T-helper 2 cell treated with Interferon-gamma antibody and Interleukin-4, amounts not matched to agents 100 ng/mL and 5 ng/mL, for 36 hours (primary cell): ENCODE measurements at regions not wholly inside any gene's neighbourhood (a gene's known extent, or its start where the extent isn't known, plus 50 kb on each side); places are given as distances from the start of the nearest gene placed in this dataset.
"Not testable (repeated sequence)": the region's sequence is repeated elsewhere in the genome, so short reads cannot be mapped to it uniquely, and the experiment has no call there.

Source experiments
- intact Hi-C: fragments of 100-400 bp; cut with micrococcal nuclease; formaldehyde crosslinking; loops from one replicate; pipeline ENCODE4 v1.15.1; 2023

- intact Hi-C loops, result no loop called here
Measured at GRCh38 chr2:226580403-226580802, 219.2 kb downstream of the IRS1 start.

GRCh38 chr2:226579519-226579918 is 220.1 kb downstream of the IRS1 start:
- intact Hi-C loops, result no loop called here

- intact Hi-C loops, result no loop called here
Measured at GRCh38 chr2:226578879-226579278, 220.7 kb downstream of the IRS1 start.

GRCh38 chr2:226578373-226578772 is 221.2 kb downstream of the IRS1 start:
- intact Hi-C loops, result no loop called here

- intact Hi-C loops, result no loop called here
Measured at GRCh38 chr2:226575928-226576327, 223.7 kb downstream of the IRS1 start.

- intact Hi-C loops, result no loop called here
Measured at GRCh38 chr2:226573158-226573557, 226.5 kb downstream of the IRS1 start.

GRCh38 chr2:226564667-226565066 is 235.0 kb downstream of the IRS1 start:
- intact Hi-C loops, result no loop called here

GRCh38 chr2:226561962-226562361 is 237.7 kb downstream of the IRS1 start:
- intact Hi-C loops, result no loop called here

- intact Hi-C loops, result no loop called here
Measured at GRCh38 chr2:226560325-226560724, 239.3 kb downstream of the IRS1 start.

- intact Hi-C loops, result no loop called here
Measured at GRCh38 chr2:226559536-226559935, 240.1 kb downstream of the IRS1 start.

GRCh38 chr2:226558418-226558817 is 241.2 kb downstream of the IRS1 start:
- intact Hi-C loops, result no loop called here

- intact Hi-C loops, result no loop called here
Measured at GRCh38 chr2:226556050-226556449, 243.6 kb downstream of the IRS1 start.

- intact Hi-C loops, result no loop called here
Measured at GRCh38 chr2:226554701-226555100, 244.9 kb downstream of the IRS1 start.

- intact Hi-C loops, result no loop called here
Measured at GRCh38 chr2:226553333-226553732, 246.3 kb downstream of the IRS1 start.

GRCh38 chr2:226552571-226553285 is 246.9 kb downstream of the IRS1 start:
- intact Hi-C loops, result no loop called here

- intact Hi-C loops, result no loop called here
Measured at GRCh38 chr2:226551522-226552250, 247.9 kb downstream of the IRS1 start.

GRCh38 chr2:226550801-226551200 is 248.8 kb downstream of the IRS1 start:
- intact Hi-C loops, result no loop called here

- intact Hi-C loops, result no loop called here
Measured at GRCh38 chr2:226548732-226549131, 250.9 kb downstream of the IRS1 start.

- intact Hi-C loops, result no loop called here
Measured at GRCh38 chr2:226544596-226545210, 254.9 kb downstream of the IRS1 start.

- intact Hi-C loops, result no loop called here
Measured at GRCh38 chr2:226540204-226540994, 259.2 kb downstream of the IRS1 start.

GRCh38 chr2:226536410-226536809 is 263.2 kb downstream of the IRS1 start:
- intact Hi-C loops, result no loop called here

GRCh38 chr2:226532976-226533375 is 266.6 kb downstream of the IRS1 start:
- intact Hi-C loops, result not testable (repeated sequence)
